CD4-positive, alpha-beta memory T cell (primary cell): ENCODE measurements at regions not wholly inside any gene's neighbourhood (a gene's known extent, or its start where the extent isn't known, plus 50 kb on each side); places are given as distances from the start of the nearest gene placed in this dataset.
A peak's percentile ranks its signal among the peaks of the same experiment; 100 is the strongest.
"Not testable (repeated sequence)": the region's sequence is repeated elsewhere in the genome, so short reads cannot be mapped to it uniquely, and the experiment has no call there.

Experiments used
- CTCF ChIA-PET: fragments of 350-600 bp; sonication (Branson Sonifier 250); formaldehyde crosslinking; loops from one replicate; lab custom pipeline; 2021; ENCODE audit warnings: inconsistent platforms; ENCODE audit not compliant: partially characterized antibody; lab: Charles Lee
- POLR2A ChIA-PET: fragments of 350-600 bp; sonication (Branson Sonifier 250); formaldehyde crosslinking; loops from one replicate; lab custom pipeline; 2021; ENCODE audit not compliant: partially characterized antibody; lab: Charles Lee
- DNase-seq, 5 donors: peaks; one replicate each; pipeline versions ENCODE4 v3.0.0 to v3.0.0-alpha.2; 2020 to 2022; ENCODE audit warnings: mixed read lengths in 1 of 5
- H3K27ac ChIP-seq: one replicate; pipeline ENCODE4 v1.7.0; 2013; ENCODE audit warnings: low read depth, low read length
- H3K27me3 ChIP-seq: 2 replicates; pipeline ENCODE4 v1.7.0; 2013; ENCODE audit warnings: mild to moderate bottlenecking, low read length, moderate library complexity; ENCODE audit not compliant: insufficient read depth
- H3K36me3 ChIP-seq: 2 replicates; pipeline ENCODE4 v1.7.0; 2013; ENCODE audit warnings: mild to moderate bottlenecking, low read length, moderate library complexity; ENCODE audit not compliant: insufficient read depth
- H3K4me1 ChIP-seq: 2 replicates; pipeline ENCODE4 v1.7.0; 2013; ENCODE audit warnings: mild to moderate bottlenecking, low read length, moderate library complexity; ENCODE audit not compliant: insufficient read depth
- H3K4me3 ChIP-seq, 2 donors: one replicate each; pipeline ENCODE4 v1.7.0; 2013; ENCODE audit warnings: low read length in 2 of 2, mild to moderate bottlenecking in 1 of 2
- H3K9me3 ChIP-seq, 2 donors: one replicate each; pipeline ENCODE4 v1.7.0; 2013; ENCODE audit warnings: low read length in 2 of 2, control low read depth in 1 of 2; ENCODE audit not compliant: control insufficient read depth in 1 of 2
- H3K27ac Mint-ChIP-seq, 7 donors: one replicate each; pipeline ENCODE4 v1.8.0; 2020 to 2021; ENCODE audit warnings: mixed read lengths in 7 of 7, mild to moderate bottlenecking in 6 of 7, inconsistent platforms in 3 of 7, moderate library complexity in 3 of 7
- H3K27me3 Mint-ChIP-seq, 2 donors: one replicate each; pipeline ENCODE4 v1.8.0; 2020 to 2021; ENCODE audit warnings: mixed read lengths in 2 of 2
- H3K36me3 Mint-ChIP-seq, 2 donors: one replicate each; pipeline ENCODE4 v1.8.0; 2020 to 2021; ENCODE audit warnings: mixed read lengths in 2 of 2, inconsistent platforms in 1 of 2, mild to moderate bottlenecking in 1 of 2
- H3K4me1 Mint-ChIP-seq, 4 donors: one replicate each; pipeline ENCODE4 v1.8.0; 2020 to 2021; ENCODE audit warnings: mixed read lengths in 4 of 4, mild to moderate bottlenecking in 1 of 4
- H3K4me3 Mint-ChIP-seq, 8 donors: one replicate each; pipeline ENCODE4 v1.8.0; 2020 to 2021; ENCODE audit warnings: mixed read lengths in 8 of 8, mild to moderate bottlenecking in 7 of 8, moderate library complexity in 6 of 8, inconsistent platforms in 3 of 8
- H3K9me3 Mint-ChIP-seq, 8 donors: one replicate each; pipeline ENCODE4 v1.8.0; 2020 to 2021; ENCODE audit warnings: mixed read lengths in 8 of 8, mild to moderate bottlenecking in 5 of 8, inconsistent platforms in 3 of 8, moderate library complexity in 1 of 8
- intact Hi-C: fragments of 100-400 bp; cut with micrococcal nuclease; formaldehyde crosslinking; loops from one replicate; pipeline ENCODE4 v1.15.1; 2023

- no peaks in the 10 kb centered on the region for H3K27me3 ChIP-seq
- no peaks in the 10 kb centered on the region for H3K27me3 Mint-ChIP-seq
- H3K36me3 ChIP-seq = no peaks in the 10 kb centered on the region
- peaks cover 0 to 7% (median 4%) of the 10 kb centered on the region in 8 donors for H3K9me3 Mint-ChIP-seq
- no peaks in the 10 kb centered on the region for H3K4me1 ChIP-seq
- no peak overlapping the region for H3K27ac Mint-ChIP-seq
- H3K36me3 Mint-ChIP-seq = no peaks in the 10 kb centered on the region
- no peak overlapping the region for H3K27ac ChIP-seq
- no peak overlapping the region for H3K4me3 Mint-ChIP-seq
- ChIA-PET POLR2A (no interaction called here), CTCF (no interaction called here)
- intact Hi-C loops = no loop called here
- H3K4me1 Mint-ChIP-seq = no peaks in the 10 kb centered on the region
- H3K9me3 ChIP-seq = no peaks in the 10 kb centered on the region
- H3K4me3 ChIP-seq = no peak overlapping the region
- no peak for DNase-seq
These were observed 893.2 kb downstream of the DTWD2 start for GRCh38 chr5:118095115-118095514.

GRCh38 chr5:118088448-118088847 is 899.9 kb downstream of the DTWD2 start:
- CTCF ChIA-PET = no interaction called here
- no peaks in the 10 kb centered on the region for H3K4me1 ChIP-seq
- intact Hi-C loops = no loop called here
- POLR2A ChIA-PET = no interaction called here
- no peaks in the 10 kb centered on the region for H3K36me3 ChIP-seq
- Mint-ChIP-seq H3K9me3 (peaks cover 3 to 17% (median 6%) of the 10 kb centered on the region in 8 donors), H3K27ac (no peak overlapping the region), H3K4me1 (no peaks in the 10 kb centered on the region), H3K4me3 (no peak overlapping the region), H3K36me3 (no peaks in the 10 kb centered on the region), H3K27me3 (no peaks in the 10 kb centered on the region)
- H3K9me3 ChIP-seq = no peaks in the 10 kb centered on the region
- no peak for DNase-seq
- no peaks in the 10 kb centered on the region for H3K27me3 ChIP-seq
- no peak overlapping the region for H3K27ac ChIP-seq
- H3K4me3 ChIP-seq = no peak overlapping the region

- intact Hi-C loops = no loop called here
- Histone ChIP-seq H3K36me3 (no peaks in the 10 kb centered on the region), H3K9me3 (no peaks in the 10 kb centered on the region), H3K27me3 (no peaks in the 10 kb centered on the region), H3K4me1 (no peaks in the 10 kb centered on the region), H3K27ac (no peak overlapping the region), H3K4me3 (no peak overlapping the region)
- no peak for DNase-seq
- H3K4me1 Mint-ChIP-seq = no peaks in the 10 kb centered on the region
- POLR2A ChIA-PET = no interaction called here
- CTCF ChIA-PET = no interaction called here
- no peaks in the 10 kb centered on the region for H3K36me3 Mint-ChIP-seq
- no peaks in the 10 kb centered on the region for H3K27me3 Mint-ChIP-seq
- H3K27ac Mint-ChIP-seq = no peak overlapping the region
- peaks cover 0 to 9% (median 4%) of the 10 kb centered on the region in 8 donors for H3K9me3 Mint-ChIP-seq
- no peak overlapping the region for H3K4me3 Mint-ChIP-seq
These were observed 911.9 kb downstream of the DTWD2 start for GRCh38 chr5:118076490-118076889.

GRCh38 chr5:118070041-118070440 is 918.3 kb downstream of the DTWD2 start:
- ChIA-PET CTCF (no interaction called here), POLR2A (no interaction called here)
- H3K9me3 ChIP-seq = no peaks in the 10 kb centered on the region
- no peak overlapping the region for H3K4me3 ChIP-seq
- Mint-ChIP-seq H3K4me3 (no peak overlapping the region), H3K27me3 (no peaks in the 10 kb centered on the region), H3K27ac (no peak overlapping the region), H3K36me3 (no peaks in the 10 kb centered on the region), H3K4me1 (no peaks in the 10 kb centered on the region), H3K9me3 (peaks cover 0 to 8% (median 6%) of the 10 kb centered on the region in 8 donors)
- no peak overlapping the region for H3K27ac ChIP-seq
- no peak for DNase-seq
- no peaks in the 10 kb centered on the region for H3K27me3 ChIP-seq
- intact Hi-C loops = no loop called here
- no peaks in the 10 kb centered on the region for H3K36me3 ChIP-seq
- H3K4me1 ChIP-seq = no peaks in the 10 kb centered on the region

- H3K27me3 ChIP-seq = no peaks in the 10 kb centered on the region
- H3K27ac Mint-ChIP-seq = no peak overlapping the region
- H3K4me3 Mint-ChIP-seq = no peak overlapping the region
- H3K4me1 ChIP-seq = no peaks in the 10 kb centered on the region
- CTCF ChIA-PET = no interaction called here
- no peak overlapping the region for H3K4me3 ChIP-seq
- H3K9me3 ChIP-seq = no peaks in the 10 kb centered on the region
- no peaks in the 10 kb centered on the region for H3K36me3 ChIP-seq
- H3K27me3 Mint-ChIP-seq = no peaks in the 10 kb centered on the region
- H3K9me3 Mint-ChIP-seq = peaks cover 0 to 10% (median 7%) of the 10 kb centered on the region in 8 donors
- POLR2A ChIA-PET = no interaction called here
- DNase-seq = no peak
- no peaks in the 10 kb centered on the region for H3K4me1 Mint-ChIP-seq
- H3K36me3 Mint-ChIP-seq = no peaks in the 10 kb centered on the region
- H3K27ac ChIP-seq = no peak overlapping the region
- intact Hi-C loops = no loop called here
These were observed 918.9 kb downstream of the DTWD2 start for GRCh38 chr5:118069452-118069851.

GRCh38 chr5:118068886-118069285 is 919.5 kb downstream of the DTWD2 start:
- POLR2A ChIA-PET = no interaction called here
- H3K4me1 ChIP-seq = no peaks in the 10 kb centered on the region
- intact Hi-C loops = no loop called here

GRCh38 chr5:118063836-118064235 is 924.5 kb downstream of the DTWD2 start:
- CTCF ChIA-PET, H3K4me1 ChIP-seq, DNase-seq, H3K27ac ChIP-seq, H3K27me3 ChIP-seq, H3K4me1 Mint-ChIP-seq, H3K27me3 Mint-ChIP-seq, H3K36me3 Mint-ChIP-seq, H3K4me3 Mint-ChIP-seq, H3K9me3 ChIP-seq, POLR2A ChIA-PET, H3K36me3 ChIP-seq, H3K4me3 ChIP-seq, intact Hi-C loops: not testable (repeated sequence)
- Mint-ChIP-seq H3K9me3 (peaks cover 3 to 13% (median 8%) of the 10 kb centered on the region in 8 donors), H3K27ac (peak overlapping the region in 1 of 7 donors; percentile 21)

More at GRCh38 chr5:118068886-118069285, 919.5 kb downstream of the DTWD2 start:
- H3K27ac Mint-ChIP-seq = no peak overlapping the region
- Histone ChIP-seq H3K27me3 (no peaks in the 10 kb centered on the region), H3K4me3 (no peak overlapping the region), H3K36me3 (no peaks in the 10 kb centered on the region), H3K27ac (no peak overlapping the region), H3K9me3 (no peaks in the 10 kb centered on the region)
- H3K4me1 Mint-ChIP-seq = no peaks in the 10 kb centered on the region
- H3K9me3 Mint-ChIP-seq = peaks cover 0 to 10% (median 6%) of the 10 kb centered on the region in 8 donors
- H3K36me3 Mint-ChIP-seq = no peaks in the 10 kb centered on the region
- H3K4me3 Mint-ChIP-seq = no peak overlapping the region
- no peaks in the 10 kb centered on the region for H3K27me3 Mint-ChIP-seq
- CTCF ChIA-PET = no interaction called here
- DNase-seq = no peak

- Mint-ChIP-seq H3K27ac (no peak overlapping the region), H3K9me3 (peaks cover 4 to 18% (median 11%) of the 10 kb centered on the region in 8 donors), H3K4me1 (no peaks in the 10 kb centered on the region), H3K36me3 (no peaks in the 10 kb centered on the region), H3K27me3 (no peaks in the 10 kb centered on the region), H3K4me3 (no peak overlapping the region)
- H3K4me3 ChIP-seq = no peak overlapping the region
- H3K27ac ChIP-seq = no peak overlapping the region
- intact Hi-C loops = no loop called here
- H3K9me3 ChIP-seq = no peaks in the 10 kb centered on the region
- CTCF ChIA-PET = no interaction called here
- no peaks in the 10 kb centered on the region for H3K4me1 ChIP-seq
- DNase-seq = no peak
- no peaks in the 10 kb centered on the region for H3K36me3 ChIP-seq
- H3K27me3 ChIP-seq = no peaks in the 10 kb centered on the region
- POLR2A ChIA-PET = no interaction called here
These were observed 927.5 kb downstream of the DTWD2 start for GRCh38 chr5:118060833-118061232.
